DMS114 treated with DMSO at 0.1 percent for 48 hours (cell line): ENCODE measurements at regions not wholly inside any gene's neighbourhood (a gene's known extent, or its start where the extent isn't known, plus 50 kb on each side); places are given as distances from the start of the nearest gene placed in this dataset.
"Not testable (repeated sequence)": the region's sequence is repeated elsewhere in the genome, so short reads cannot be mapped to it uniquely, and the experiment has no call there.

ENCODE experiments used
- DNase-seq: peaks from one replicate; lab custom pipeline; 2025; ENCODE audit not compliant: unreplicated experiment; lab: John Stamatoyannopoulos, UW

DNA sequence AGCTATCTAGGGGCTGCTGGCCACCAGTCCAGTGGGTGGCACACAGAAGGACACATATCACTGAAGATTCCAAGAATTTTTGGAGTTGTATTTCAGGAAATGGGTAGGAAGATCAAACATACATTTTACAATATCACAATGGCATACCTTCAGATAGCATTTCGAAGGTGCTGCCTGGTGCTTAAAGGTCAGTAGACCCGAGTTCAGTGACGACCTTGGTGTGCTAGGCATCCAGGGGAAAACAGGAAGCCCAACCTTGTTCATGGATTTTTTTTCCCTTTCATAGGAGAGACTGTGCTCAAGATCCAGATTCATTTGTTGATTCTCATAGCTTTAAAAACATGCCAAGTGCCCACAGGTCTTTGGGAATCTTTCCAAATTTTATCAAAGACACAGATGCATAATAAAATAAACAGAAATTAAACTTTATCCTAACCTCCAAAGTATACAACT is 51.0 kb upstream of the RCBTB2 start:
- DNase-seq, result no peak

- no peak for DNase-seq
Observed at GRCh38 chr13:48585456-48585840, 52.6 kb upstream of the RCBTB2 start.

DNA sequence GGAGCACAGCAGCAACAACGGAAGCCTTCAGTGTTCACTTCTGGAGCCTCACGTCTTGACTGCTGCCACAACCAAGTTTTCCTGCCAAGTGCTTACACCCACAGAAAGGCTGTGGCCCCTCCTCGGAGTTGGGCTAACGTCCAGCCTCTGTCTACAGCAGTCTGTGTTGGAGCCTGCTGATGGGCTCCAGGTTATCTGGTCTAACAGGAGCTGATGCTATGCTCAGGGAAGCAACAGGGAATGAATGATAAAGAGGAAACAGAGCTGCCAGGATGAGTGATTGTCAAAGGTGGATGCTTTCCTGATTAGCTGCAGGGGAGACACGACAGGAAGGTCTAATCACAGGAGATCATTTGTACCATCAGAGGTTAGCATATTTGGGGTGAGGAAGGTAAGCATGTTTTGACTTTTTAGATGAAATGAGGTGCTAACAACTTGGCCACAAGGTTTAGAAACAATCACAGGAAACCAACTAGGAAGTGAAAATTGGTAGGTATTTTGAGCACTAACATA is 53.8 kb upstream of the RCBTB2 start:
- no peak for DNase-seq

DNA sequence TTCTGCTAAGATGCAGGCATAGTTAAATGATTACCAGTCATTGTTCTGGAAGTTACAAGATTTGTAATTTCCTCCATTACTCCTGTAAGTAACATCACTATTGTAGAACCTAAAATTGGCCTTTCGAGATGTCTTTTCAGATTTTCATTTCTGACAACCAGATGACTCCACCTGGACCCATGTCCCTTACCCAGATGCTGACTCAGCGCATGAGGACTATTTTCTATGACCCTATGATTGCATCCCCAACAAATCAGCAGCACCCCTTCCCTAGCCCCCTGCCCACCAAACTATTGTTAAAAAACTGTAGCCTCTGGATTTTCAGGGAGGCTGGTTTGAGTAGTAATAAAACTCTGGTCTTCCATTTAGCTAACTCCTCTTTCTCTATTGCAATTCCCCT is 55.2 kb upstream of the RCBTB2 start:
- DNase-seq, result no peak

- DNase-seq, result no peak
Observed at GRCh38 chr13:48590141-48590901, 57.4 kb upstream of the RCBTB2 start.

DNA sequence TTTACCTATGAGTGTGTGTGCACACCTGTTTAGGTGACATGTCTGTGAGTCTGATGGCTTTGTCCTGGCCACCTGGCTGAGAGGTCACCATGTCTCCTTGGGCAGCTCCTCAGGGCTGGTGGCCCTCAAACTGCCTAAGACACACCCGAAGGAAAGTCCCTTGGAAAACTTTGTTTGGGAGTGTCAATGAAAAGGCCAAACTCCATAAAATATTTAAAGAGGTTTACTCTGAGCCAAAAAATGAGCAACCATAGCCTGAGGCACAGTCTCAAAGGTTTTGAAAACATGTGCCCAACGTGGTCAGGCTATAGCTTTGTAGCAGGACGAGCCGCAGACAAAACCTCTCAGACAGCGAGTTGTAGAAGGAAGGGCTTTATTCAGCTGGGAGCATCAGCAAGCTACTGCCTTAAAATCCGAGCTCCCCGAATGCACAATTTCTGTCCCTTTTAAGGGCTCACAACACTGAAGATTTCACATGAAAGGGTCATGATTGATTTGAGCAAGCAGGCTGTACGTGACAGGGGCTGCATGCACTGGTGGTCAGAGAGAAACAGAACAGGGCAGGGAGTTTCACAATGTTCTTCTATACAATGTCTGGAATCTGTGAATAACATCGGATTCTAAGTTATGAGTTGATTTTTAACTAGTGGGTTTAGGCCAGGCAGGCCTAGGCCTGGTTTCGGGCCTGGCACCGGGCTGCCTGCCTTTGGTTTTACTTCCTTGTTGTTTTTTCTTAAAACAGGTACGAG is 58.4 kb upstream of the RCBTB2 start:
- not testable (repeated sequence) for DNase-seq

- DNase-seq, result no peak
Observed at GRCh38 chr13:48591889-48592687, 59.2 kb upstream of the RCBTB2 start.

- no peak for DNase-seq
Observed at GRCh38 chr13:48592688-48593049, 59.8 kb upstream of the RCBTB2 start.

DNA sequence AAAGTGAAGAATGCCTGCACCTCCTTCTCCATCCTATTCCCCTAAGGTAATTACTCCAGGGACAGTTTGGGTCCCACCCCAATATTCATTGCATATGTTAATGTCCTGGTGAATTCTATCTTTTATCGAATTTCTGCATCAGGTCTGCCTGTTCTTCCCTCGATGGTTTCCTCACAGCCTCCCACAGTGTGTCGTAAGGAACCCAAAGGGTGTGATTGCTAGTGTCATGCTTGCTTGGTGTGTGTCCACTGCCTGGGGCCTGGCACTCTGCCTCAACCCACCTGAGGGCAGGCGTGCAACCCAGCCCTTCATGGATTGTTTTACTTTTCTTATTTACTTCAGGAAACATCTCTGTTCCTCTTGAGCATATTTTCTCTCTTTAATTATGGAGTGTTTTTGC is 60.2 kb upstream of the CYSLTR2 start:
- no peak for DNase-seq

GRCh38 chr13:48594096-48594815 is 59.5 kb upstream of the CYSLTR2 start:
- no peak for DNase-seq

DNA sequence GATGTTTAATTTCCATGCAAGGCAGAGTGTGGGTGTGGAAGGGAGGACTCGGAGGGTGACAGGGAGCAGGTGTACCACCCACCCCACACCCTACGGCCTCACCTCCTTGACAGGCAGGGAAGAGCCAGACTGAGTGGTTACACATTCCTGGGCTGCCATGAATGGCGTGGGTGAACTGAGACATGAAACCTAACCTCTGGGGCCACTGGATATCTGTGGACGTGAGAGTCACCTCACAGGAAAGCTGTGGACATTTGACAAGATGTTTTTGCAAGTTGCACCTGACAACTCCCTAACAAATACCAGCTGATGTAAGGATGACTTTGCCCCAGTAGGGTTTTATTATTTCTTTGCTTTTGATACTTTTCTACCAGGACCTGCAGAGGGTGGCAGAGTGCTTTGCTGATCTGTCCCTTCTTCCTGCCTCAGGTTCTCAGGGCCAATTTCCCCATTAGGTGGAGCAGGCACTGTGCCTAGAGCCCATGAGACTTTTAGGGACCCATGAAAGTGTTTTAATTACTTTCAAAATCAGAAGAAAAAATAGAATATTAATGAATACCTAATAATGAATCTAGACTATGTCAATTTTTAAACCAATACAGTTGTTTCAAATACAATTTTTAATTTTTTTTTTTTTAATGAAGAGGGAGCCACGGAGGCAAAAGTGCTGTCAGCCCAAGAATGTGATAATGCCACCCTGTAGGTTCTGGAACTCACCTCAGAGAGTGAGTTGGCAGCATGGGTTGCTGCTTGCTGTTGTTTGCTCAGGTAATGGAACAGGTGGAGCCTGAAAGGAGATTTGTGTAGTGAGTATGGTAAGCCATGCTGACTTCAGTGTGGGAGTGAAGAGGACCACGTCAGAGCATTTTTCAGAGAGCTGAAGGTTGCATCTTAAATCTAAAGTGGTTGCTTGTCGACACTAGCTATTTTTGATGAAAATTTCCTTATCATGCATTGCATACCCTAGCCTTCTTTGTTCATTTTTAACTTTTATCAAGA is 58.0 kb upstream of the CYSLTR2 start:
- DNase-seq, result peak; percentile 46

- DNase-seq, result no peak
Observed at GRCh38 chr13:48600374-48601364, 53.1 kb upstream of the CYSLTR2 start.

- DNase-seq, result no peak
Observed at GRCh38 chr13:48602296-48603016, 51.3 kb upstream of the CYSLTR2 start.

- DNase-seq, result no peak
Observed at GRCh38 chr13:48603375-48603774, 50.4 kb upstream of the CYSLTR2 start.
